ENCODE measurements at regions not wholly inside any gene's neighbourhood (a gene's known extent, or its start where the extent isn't known, plus 50 kb on each side); places are given as distances from the start of the nearest gene placed in this dataset.

DNA sequence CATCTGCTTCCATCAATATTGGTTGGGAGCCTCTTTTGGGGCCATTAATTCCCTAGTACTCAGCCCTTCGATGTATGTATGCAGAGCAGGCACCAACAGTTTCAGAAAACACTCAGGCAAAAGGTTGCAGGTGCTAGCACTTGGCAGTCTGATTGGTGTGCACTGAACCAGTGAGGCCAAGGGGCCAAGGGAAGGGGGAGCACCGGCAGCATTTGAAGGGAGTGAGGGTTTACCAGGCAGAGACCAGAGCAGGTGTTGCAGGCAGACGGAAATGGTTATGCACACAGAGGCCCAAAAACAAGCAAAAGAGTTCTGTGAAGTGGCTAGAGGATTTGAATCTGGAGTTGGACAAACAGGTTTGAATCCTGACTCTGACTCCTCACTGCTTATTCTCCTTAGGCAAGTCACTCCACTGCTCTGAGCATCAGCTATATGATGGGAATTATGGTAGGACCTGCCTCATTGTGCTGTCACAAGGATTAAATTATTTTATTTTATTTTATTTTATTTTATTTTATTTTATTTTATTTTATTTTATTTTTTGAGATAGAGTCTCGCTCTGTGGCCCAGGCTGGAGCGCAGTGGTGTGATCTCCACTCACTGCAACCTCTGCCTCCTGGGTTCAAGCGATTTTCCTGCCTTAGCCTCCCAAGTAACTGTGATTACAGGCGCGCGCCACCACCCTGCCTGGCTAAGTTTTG is 58.1 kb upstream of the SHLD1 start:
- TF ChIP-seq SIN3A (IDR thresholded peaks at IDR 0.05; ENCODE audit: borderline replicate concordance, insufficient read depth, low read length) (no peak), POLR2AphosphoS5 (IDR thresholded peaks at IDR 0.05; ENCODE audit: low read depth, low read length) (no peak), TAF1 (IDR thresholded peaks at IDR 0.05; ENCODE audit: borderline replicate concordance, insufficient read depth, low read length) (no peak), FOXP2 (optimal IDR thresholded peaks at IDR 0.05; ENCODE audit: borderline replicate concordance, extremely low read depth, extremely low read length, insufficient read depth) (no peak)
- TF ChIP-seq, protein P1, sequence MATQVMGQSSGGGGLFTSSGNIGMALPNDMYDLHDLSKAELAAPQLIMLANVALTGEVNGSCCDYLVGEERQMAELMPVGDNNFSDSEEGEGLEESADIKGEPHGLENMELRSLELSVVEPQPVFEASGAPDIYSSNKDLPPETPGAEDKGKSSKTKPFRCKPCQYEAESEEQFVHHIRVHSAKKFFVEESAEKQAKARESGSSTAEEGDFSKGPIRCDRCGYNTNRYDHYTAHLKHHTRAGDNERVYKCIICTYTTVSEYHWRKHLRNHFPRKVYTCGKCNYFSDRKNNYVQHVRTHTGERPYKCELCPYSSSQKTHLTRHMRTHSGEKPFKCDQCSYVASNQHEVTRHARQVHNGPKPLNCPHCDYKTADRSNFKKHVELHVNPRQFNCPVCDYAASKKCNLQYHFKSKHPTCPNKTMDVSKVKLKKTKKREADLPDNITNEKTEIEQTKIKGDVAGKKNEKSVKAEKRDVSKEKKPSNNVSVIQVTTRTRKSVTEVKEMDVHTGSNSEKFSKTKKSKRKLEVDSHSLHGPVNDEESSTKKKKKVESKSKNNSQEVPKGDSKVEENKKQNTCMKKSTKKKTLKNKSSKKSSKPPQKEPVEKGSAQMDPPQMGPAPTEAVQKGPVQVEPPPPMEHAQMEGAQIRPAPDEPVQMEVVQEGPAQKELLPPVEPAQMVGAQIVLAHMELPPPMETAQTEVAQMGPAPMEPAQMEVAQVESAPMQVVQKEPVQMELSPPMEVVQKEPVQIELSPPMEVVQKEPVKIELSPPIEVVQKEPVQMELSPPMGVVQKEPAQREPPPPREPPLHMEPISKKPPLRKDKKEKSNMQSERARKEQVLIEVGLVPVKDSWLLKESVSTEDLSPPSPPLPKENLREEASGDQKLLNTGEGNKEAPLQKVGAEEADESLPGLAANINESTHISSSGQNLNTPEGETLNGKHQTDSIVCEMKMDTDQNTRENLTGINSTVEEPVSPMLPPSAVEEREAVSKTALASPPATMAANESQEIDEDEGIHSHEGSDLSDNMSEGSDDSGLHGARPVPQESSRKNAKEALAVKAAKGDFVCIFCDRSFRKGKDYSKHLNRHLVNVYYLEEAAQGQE (IDR thresholded peaks at IDR 0.05; ENCODE audit: insufficient read depth in 1 of 2, low read depth in 2 of 2, low read length in 2 of 2) = no peak

All from PFSK-1 (cell line).